ES-I3 (cell line): ENCODE measurements at regions not wholly inside any gene's neighbourhood (a gene's known extent, or its start where the extent isn't known, plus 50 kb on each side); places are given as distances from the start of the nearest gene placed in this dataset.

Source experiments
- H3K36me3 ChIP-seq: 2 replicates; pipeline ENCODE4 v1.6.1; 2013; ENCODE audit warnings: mild to moderate bottlenecking, low read length, control low read depth, moderate library complexity; ENCODE audit not compliant: insufficient read depth
- H3K4me1 ChIP-seq: 2 replicates; pipeline ENCODE4 v1.6.1; 2013; ENCODE audit warnings: mild to moderate bottlenecking, control low read depth, low read length; ENCODE audit not compliant: insufficient read depth
- H3K9ac ChIP-seq: 2 replicates; pipeline ENCODE4 v1.6.1; 2013; ENCODE audit warnings: low read depth, mild to moderate bottlenecking, low read length, moderate library complexity
- H3K9me3 ChIP-seq: 2 replicates; pipeline ENCODE4 v1.6.1; 2013; ENCODE audit warnings: mild to moderate bottlenecking, low read length, moderate library complexity; ENCODE audit not compliant: control insufficient read depth, insufficient read depth

GRCh38 chr2:60252581-60253150, 300.8 kb downstream of the BCL11A start:
- Histone ChIP-seq H3K9me3 (no peaks in the 10 kb centered on the region), H3K4me1 (no peaks in the 10 kb centered on the region), H3K9ac (no peak overlapping the region), H3K36me3 (no peaks in the 10 kb centered on the region)

GRCh38 chr2:60251247-60251646, 302.2 kb downstream of the BCL11A start:
- H3K9ac ChIP-seq: no peak overlapping the region
- H3K36me3 ChIP-seq: no peaks in the 10 kb centered on the region
- no peaks in the 10 kb centered on the region for H3K4me1 ChIP-seq
- no peaks in the 10 kb centered on the region for H3K9me3 ChIP-seq

GRCh38 chr2:60249879-60250278, 303.6 kb downstream of the BCL11A start:
- no peaks in the 10 kb centered on the region for H3K4me1 ChIP-seq

GRCh38 chr2:60247471-60247870, 306.0 kb downstream of the BCL11A start:
- Histone ChIP-seq H3K36me3 (no peaks in the 10 kb centered on the region), H3K9me3 (no peaks in the 10 kb centered on the region; the same call in 1 of the 2 replicates), H3K4me1 (no peaks in the 10 kb centered on the region), H3K9ac (no peak overlapping the region)

More at GRCh38 chr2:60249879-60250278, 303.6 kb downstream of the BCL11A start:
- Histone ChIP-seq H3K9me3 (no peaks in the 10 kb centered on the region; the same call in 1 of the 2 replicates), H3K36me3 (no peaks in the 10 kb centered on the region), H3K9ac (no peak overlapping the region)

GRCh38 chr2:60246583-60246982, 306.9 kb downstream of the BCL11A start:
- no peaks in the 10 kb centered on the region for H3K36me3 ChIP-seq
- H3K9ac ChIP-seq: no peak overlapping the region
- no peaks in the 10 kb centered on the region for H3K4me1 ChIP-seq
- H3K9me3 ChIP-seq: no peaks in the 10 kb centered on the region; the same call in 1 of the 2 replicates

GRCh38 chr2:60234274-60234986, 319.0 kb downstream of the BCL11A start:
- H3K36me3 ChIP-seq: no peaks in the 10 kb centered on the region
- no peaks in the 10 kb centered on the region for H3K4me1 ChIP-seq
- H3K9me3 ChIP-seq: no peaks in the 10 kb centered on the region
- H3K9ac ChIP-seq: no peak overlapping the region

GRCh38 chr2:60230596-60230995, 322.9 kb downstream of the BCL11A start:
- H3K9me3 ChIP-seq: no peaks in the 10 kb centered on the region

GRCh38 chr2:60230037-60230436, 323.4 kb downstream of the BCL11A start:
- H3K36me3 ChIP-seq: no peaks in the 10 kb centered on the region
- H3K9me3 ChIP-seq: no peaks in the 10 kb centered on the region
- no peak overlapping the region for H3K9ac ChIP-seq
- H3K4me1 ChIP-seq: no peaks in the 10 kb centered on the region

More at GRCh38 chr2:60230596-60230995, 322.9 kb downstream of the BCL11A start:
- Histone ChIP-seq H3K4me1 (no peaks in the 10 kb centered on the region), H3K36me3 (no peaks in the 10 kb centered on the region), H3K9ac (no peak overlapping the region)

GRCh38 chr2:60226943-60227342, 326.5 kb downstream of the BCL11A start:
- H3K9me3 ChIP-seq: no peaks in the 10 kb centered on the region
- H3K36me3 ChIP-seq: no peaks in the 10 kb centered on the region
- H3K4me1 ChIP-seq: no peaks in the 10 kb centered on the region
- H3K9ac ChIP-seq: no peak overlapping the region

- H3K9ac ChIP-seq: no peak overlapping the region
Measured at GRCh38 chr2:60226191-60226590, 327.3 kb downstream of the BCL11A start.

GRCh38 chr2:60223859-60224258, 329.6 kb downstream of the BCL11A start:
- no peaks in the 10 kb centered on the region for H3K4me1 ChIP-seq
- no peaks in the 10 kb centered on the region for H3K9me3 ChIP-seq
- no peak overlapping the region for H3K9ac ChIP-seq
- no peaks in the 10 kb centered on the region for H3K36me3 ChIP-seq

More at GRCh38 chr2:60226191-60226590, 327.3 kb downstream of the BCL11A start:
- Histone ChIP-seq H3K4me1 (no peaks in the 10 kb centered on the region), H3K36me3 (no peaks in the 10 kb centered on the region), H3K9me3 (no peaks in the 10 kb centered on the region)

GRCh38 chr2:60221098-60221497, 332.4 kb downstream of the BCL11A start:
- Histone ChIP-seq H3K9ac (no peak overlapping the region), H3K4me1 (peaks cover 2% of the 10 kb centered on the region; the same call in 1 of the 2 replicates), H3K9me3 (no peaks in the 10 kb centered on the region)

GRCh38 chr2:60219536-60219935, 333.9 kb downstream of the BCL11A start:
- Histone ChIP-seq H3K9ac (no peak overlapping the region), H3K36me3 (no peaks in the 10 kb centered on the region), H3K9me3 (no peaks in the 10 kb centered on the region), H3K4me1 (peaks cover 6% of the 10 kb centered on the region; the same call in 1 of the 2 replicates)

More at GRCh38 chr2:60221098-60221497, 332.4 kb downstream of the BCL11A start:
- H3K36me3 ChIP-seq: no peaks in the 10 kb centered on the region

- Histone ChIP-seq H3K9ac (no peak overlapping the region), H3K9me3 (no peaks in the 10 kb centered on the region), H3K4me1 (peaks cover 6% of the 10 kb centered on the region; the same call in 1 of the 2 replicates), H3K36me3 (no peaks in the 10 kb centered on the region)
Measured at GRCh38 chr2:60216452-60216995, 336.9 kb downstream of the BCL11A start.
